ENCODE measurements at regions not wholly inside any gene's neighbourhood (a gene's known extent, or its start where the extent isn't known, plus 50 kb on each side); places are given as distances from the start of the nearest gene placed in this dataset.

DNA sequence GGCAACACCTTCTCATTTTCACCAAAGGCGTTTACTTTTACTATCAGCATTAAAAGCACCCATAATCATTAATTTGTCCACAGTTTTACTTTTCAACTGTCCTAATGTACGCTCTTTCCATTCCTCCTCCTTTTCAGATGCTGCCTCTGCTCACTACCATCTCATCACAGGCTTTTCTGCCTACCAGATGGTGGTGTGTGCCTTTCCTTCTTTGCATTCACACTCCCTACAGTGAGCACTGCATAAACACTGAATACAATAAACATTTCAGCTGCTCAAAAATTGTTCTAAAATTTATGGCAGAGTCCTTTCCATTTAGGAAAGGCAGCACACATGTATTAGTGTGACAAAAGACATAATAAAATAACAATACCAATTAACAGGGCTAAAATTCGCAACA lies 435.7 kb downstream of the GXYLT1 start:
- no peak overlapping the region for H2AFZ ChIP-seq (ENCODE audit: control insufficient read depth, low read depth, low read length)
- H4K20me1 ChIP-seq (ENCODE audit: control insufficient read depth, insufficient read depth): no peaks in the 10 kb centered on the region
- RAD21 ChIA-PET (ENCODE audit: unreplicated experiment): no interaction called here
- no peaks in the 10 kb centered on the region for H3K9me3 ChIP-seq (replicated peaks; ENCODE audit: control insufficient read depth, insufficient read depth, low read length)
- DNase-seq (ENCODE audit: low read depth, low spot score) (no peak), FAIRE-seq (no peak), ATAC-seq (no peak)
- H3K27me3 ChIP-seq (replicated peaks in 1 of 2; ENCODE audit: control insufficient read depth in 2 of 2, insufficient read depth in 2 of 2, low read length in 1 of 2): no peaks in the 10 kb centered on the region
- CTCF ChIA-PET: no interaction called here
- H3K36me3 ChIP-seq (ENCODE audit: control insufficient read depth in 2 of 2, insufficient read depth in 2 of 2, low read length in 1 of 2): no peaks in the 10 kb centered on the region
- H3K9ac ChIP-seq (ENCODE audit: control insufficient read depth, insufficient read depth, low read length): no peak overlapping the region
- 0% methylated on average over 3 of the region's 3 CpGs for WGBS (ENCODE audit: insufficient coverage, insufficient replicate concordance, low lambda C conversion rate, missing lambda C conversion rate)
- no TSS peak for BruUV-seq (replicated peaks)
- no peaks in the 10 kb centered on the region for H3K4me1 ChIP-seq (ENCODE audit: control insufficient read depth, insufficient read depth, low read length)
- TF ChIP-seq EGR1 (IDR thresholded peaks at IDR 0.05; ENCODE audit: borderline replicate concordance in 1 of 2, low read depth in 2 of 2, low read length in 2 of 2) (no peak), POLR2AphosphoS5 (IDR thresholded peaks at IDR 0.05; ENCODE audit: low read length) (no peak), CEBPB (IDR thresholded peaks at IDR 0.05; ENCODE audit: borderline replicate concordance in 1 of 2, low read depth in 2 of 2, low read length in 2 of 2) (no peak), BMI1 (IDR thresholded peaks at IDR 0.05; ENCODE audit: borderline replicate concordance) (no peak), CREM (IDR thresholded peaks at IDR 0.05; ENCODE audit: low read depth) (no peak), POLR2AphosphoS2 (IDR thresholded peaks at IDR 0.05; ENCODE audit: low read depth, low read length) (no peak), RAD21 (IDR thresholded peaks at IDR 0.05; ENCODE audit: insufficient read depth, low read depth, low read length) (no peak), ZNF217 (IDR thresholded peaks at IDR 0.05) (no peak), BRCA1 (IDR thresholded peaks at IDR 0.05; ENCODE audit: low read depth, low read length) (no peak), HCFC1 (IDR thresholded peaks at IDR 0.05; ENCODE audit: low read length) (no peak), ATF7 (IDR thresholded peaks at IDR 0.05; ENCODE audit: low read depth) (no peak), NFYA (IDR thresholded peaks at IDR 0.05; ENCODE audit: borderline replicate concordance, low read depth, low read length) (no peak), JUND (IDR thresholded peaks at IDR 0.05; ENCODE audit: low read depth, low read length) (no peak), ZBED1 (IDR thresholded peaks at IDR 0.05; ENCODE audit: borderline replicate concordance) (no peak), IKZF1 (conservative IDR thresholded peaks at IDR 0.05) (no peak), MYB (IDR thresholded peaks at IDR 0.05; ENCODE audit: borderline replicate concordance, low read depth, low read length) (no peak), SMARCA5 (IDR thresholded peaks at IDR 0.05) (no peak)
- TF ChIP-seq, protein P1, sequence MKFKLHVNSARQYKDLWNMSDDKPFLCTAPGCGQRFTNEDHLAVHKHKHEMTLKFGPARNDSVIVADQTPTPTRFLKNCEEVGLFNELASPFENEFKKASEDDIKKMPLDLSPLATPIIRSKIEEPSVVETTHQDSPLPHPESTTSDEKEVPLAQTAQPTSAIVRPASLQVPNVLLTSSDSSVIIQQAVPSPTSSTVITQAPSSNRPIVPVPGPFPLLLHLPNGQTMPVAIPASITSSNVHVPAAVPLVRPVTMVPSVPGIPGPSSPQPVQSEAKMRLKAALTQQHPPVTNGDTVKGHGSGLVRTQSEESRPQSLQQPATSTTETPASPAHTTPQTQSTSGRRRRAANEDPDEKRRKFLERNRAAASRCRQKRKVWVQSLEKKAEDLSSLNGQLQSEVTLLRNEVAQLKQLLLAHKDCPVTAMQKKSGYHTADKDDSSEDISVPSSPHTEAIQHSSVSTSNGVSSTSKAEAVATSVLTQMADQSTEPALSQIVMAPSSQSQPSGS (IDR thresholded peaks at IDR 0.05; ENCODE audit: low read length): no peak
- TF ChIP-seq, protein P2, sequence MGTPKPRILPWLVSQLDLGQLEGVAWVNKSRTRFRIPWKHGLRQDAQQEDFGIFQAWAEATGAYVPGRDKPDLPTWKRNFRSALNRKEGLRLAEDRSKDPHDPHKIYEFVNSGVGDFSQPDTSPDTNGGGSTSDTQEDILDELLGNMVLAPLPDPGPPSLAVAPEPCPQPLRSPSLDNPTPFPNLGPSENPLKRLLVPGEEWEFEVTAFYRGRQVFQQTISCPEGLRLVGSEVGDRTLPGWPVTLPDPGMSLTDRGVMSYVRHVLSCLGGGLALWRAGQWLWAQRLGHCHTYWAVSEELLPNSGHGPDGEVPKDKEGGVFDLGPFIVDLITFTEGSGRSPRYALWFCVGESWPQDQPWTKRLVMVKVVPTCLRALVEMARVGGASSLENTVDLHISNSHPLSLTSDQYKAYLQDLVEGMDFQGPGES (IDR thresholded peaks at IDR 0.05): no peak
- intact Hi-C loops (cut with micrococcal nuclease; ENCODE audit: unreplicated experiment): no loop called here
- SMC1A ChIA-PET (ENCODE audit: uncharacterized antibody, unreplicated experiment): no interaction called here
- no peak overlapping the region for H3K4me2 ChIP-seq (ENCODE audit: control insufficient read depth, insufficient read depth)
- H3K79me2 ChIP-seq (ENCODE audit: control insufficient read depth, insufficient read depth, low read length): no peaks in the 10 kb centered on the region
- in situ Hi-C loops (cut with MboI): no loop called here
- H3K27ac ChIP-seq (ENCODE audit: control insufficient read depth, insufficient read depth): no peak overlapping the region
- POLR2A ChIA-PET: no interaction called here
- no peak overlapping the region for H3K4me3 ChIP-seq

Measured in GM12878 (cell line).